ENCODE measurements at regions not wholly inside any gene's neighbourhood (a gene's known extent, or its start where the extent isn't known, plus 50 kb on each side); places are given as distances from the start of the nearest gene placed in this dataset.

GRCh38 chr18:61950371-61950770, 57.6 kb upstream of the RNF152 start:
- no peaks in the 10 kb centered on the region for H3K36me3 ChIP-seq (ENCODE audit: insufficient read depth, low read length)
- H3K79me2 ChIP-seq (ENCODE audit: insufficient read depth, low read length): no peaks in the 10 kb centered on the region
- H3K4me2 ChIP-seq (ENCODE audit: low read length): peak overlapping the region; percentile 72
- FAIRE-seq: no peak
- Mint-ChIP-seq H3K4me3 (ENCODE audit: unreplicated experiment) (no peak overlapping the region), H3K27ac (ENCODE audit: unreplicated experiment) (peak overlapping the region; percentile 100), H3K36me3 (ENCODE audit: low read depth, unreplicated experiment) (no peaks in the 10 kb centered on the region), H3K4me1 (ENCODE audit: low read depth, unreplicated experiment) (peaks cover 84% of the 10 kb centered on the region), H3K27me3 (ENCODE audit: low read depth, unreplicated experiment) (no peaks in the 10 kb centered on the region), H3K9me3 (ENCODE audit: unreplicated experiment) (no peaks in the 10 kb centered on the region)
- no peaks in the 10 kb centered on the region for H3K27me3 ChIP-seq (ENCODE audit: insufficient read depth, low read length)
- peak overlapping the region; percentile 43 for H2AFZ ChIP-seq (ENCODE audit: low read depth, low read length)
- peak overlapping the region; percentile 2 for H3K4me3 ChIP-seq (ENCODE audit: insufficient read depth, low read depth, low read length)
- H3K9ac ChIP-seq (ENCODE audit: low read length): peak overlapping the region; percentile 49
- H4K20me1 ChIP-seq (ENCODE audit: insufficient read depth, low read length): no peaks in the 10 kb centered on the region
- TF ChIP-seq EZH2 (IDR thresholded peaks at IDR 0.05; ENCODE audit: insufficient read depth, low read length): no peak
- DNase-seq (ENCODE audit: low read depth): no peak
- H3K9me3 ChIP-seq (ENCODE audit: insufficient read depth, low read depth, low read length): no peaks in the 10 kb centered on the region
- H3K4me1 ChIP-seq (ENCODE audit: insufficient read depth, low read length): peaks cover 50% of the 10 kb centered on the region
- peak overlapping the region; percentile 72 for H3K27ac ChIP-seq (ENCODE audit: low read depth, low read length)

- Mint-ChIP-seq H3K27me3 (ENCODE audit: low read depth, unreplicated experiment) (no peaks in the 10 kb centered on the region), H3K4me3 (ENCODE audit: unreplicated experiment) (peak overlapping the region; percentile 40), H3K4me1 (ENCODE audit: low read depth, unreplicated experiment) (peaks cover 86% of the 10 kb centered on the region), H3K27ac (ENCODE audit: unreplicated experiment) (peak overlapping the region; percentile 100), H3K36me3 (ENCODE audit: low read depth, unreplicated experiment) (no peaks in the 10 kb centered on the region), H3K9me3 (ENCODE audit: unreplicated experiment) (no peaks in the 10 kb centered on the region)
- FAIRE-seq (peak; percentile 67), DNase-seq (ENCODE audit: low read depth) (peak; percentile 87)
- Histone ChIP-seq H3K9ac (ENCODE audit: low read length) (peak overlapping the region; percentile 49), H3K27ac (ENCODE audit: low read depth, low read length) (peak overlapping the region; percentile 72), H3K4me2 (ENCODE audit: low read length) (peak overlapping the region; percentile 72), H2AFZ (ENCODE audit: low read depth, low read length) (peak overlapping the region; percentile 43), H3K4me1 (ENCODE audit: insufficient read depth, low read length) (peaks cover 50% of the 10 kb centered on the region), H3K4me3 (ENCODE audit: insufficient read depth, low read depth, low read length) (peak overlapping the region; percentile 2), H3K79me2 (ENCODE audit: insufficient read depth, low read length) (no peaks in the 10 kb centered on the region), H3K36me3 (ENCODE audit: insufficient read depth, low read length) (no peaks in the 10 kb centered on the region), H4K20me1 (ENCODE audit: insufficient read depth, low read length) (no peaks in the 10 kb centered on the region), H3K9me3 (ENCODE audit: insufficient read depth, low read depth, low read length) (no peaks in the 10 kb centered on the region), H3K27me3 (ENCODE audit: insufficient read depth, low read length) (no peaks in the 10 kb centered on the region)
- TF ChIP-seq CTCF (IDR thresholded peaks at IDR 0.05; ENCODE audit: insufficient read depth, low read depth, low read length): no peak
- no peak for TF ChIP-seq EZH2 (IDR thresholded peaks at IDR 0.05; ENCODE audit: insufficient read depth, low read length)
Observed at GRCh38 chr18:61949946-61950345, 57.1 kb upstream of the RNF152 start.

- Histone ChIP-seq H3K9ac (ENCODE audit: low read length) (peak overlapping the region; percentile 49), H2AFZ (ENCODE audit: low read depth, low read length) (peak overlapping the region; percentile 44)
Observed at GRCh38 chr18:61948846-61949438, 56.1 kb upstream of the RNF152 start.

More at GRCh38 chr18:61948846-61949438, 56.1 kb upstream of the RNF152 start:
- H3K9me3 Mint-ChIP-seq (ENCODE audit: unreplicated experiment): no peaks in the 10 kb centered on the region
- peak overlapping the region; percentile 72 for H3K27ac ChIP-seq (ENCODE audit: low read depth, low read length)
- H3K9me3 ChIP-seq (ENCODE audit: insufficient read depth, low read depth, low read length): no peaks in the 10 kb centered on the region
- H3K79me2 ChIP-seq (ENCODE audit: insufficient read depth, low read length): no peaks in the 10 kb centered on the region
- H3K27ac Mint-ChIP-seq (ENCODE audit: unreplicated experiment): peak overlapping the region; percentile 100
- peak overlapping the region; percentile 45 for H3K4me3 Mint-ChIP-seq (ENCODE audit: unreplicated experiment)
- no peak for TF ChIP-seq EZH2 (IDR thresholded peaks at IDR 0.05; ENCODE audit: insufficient read depth, low read length)
- TF ChIP-seq CTCF (IDR thresholded peaks at IDR 0.05; ENCODE audit: insufficient read depth, low read depth, low read length): no peak
- no peaks in the 10 kb centered on the region for H4K20me1 ChIP-seq (ENCODE audit: insufficient read depth, low read length)
- no peaks in the 10 kb centered on the region for H3K27me3 ChIP-seq (ENCODE audit: insufficient read depth, low read length)
- peak overlapping the region; percentile 72 for H3K4me2 ChIP-seq (ENCODE audit: low read length)
- H3K36me3 Mint-ChIP-seq (ENCODE audit: low read depth, unreplicated experiment): no peaks in the 10 kb centered on the region
- no peaks in the 10 kb centered on the region for H3K36me3 ChIP-seq (ENCODE audit: insufficient read depth, low read length)
- no peaks in the 10 kb centered on the region for H3K27me3 Mint-ChIP-seq (ENCODE audit: low read depth, unreplicated experiment)
- DNase-seq (ENCODE audit: low read depth) (no peak), FAIRE-seq (peak; percentile 45)
- peaks cover 79% of the 10 kb centered on the region for H3K4me1 Mint-ChIP-seq (ENCODE audit: low read depth, unreplicated experiment)
- H3K4me3 ChIP-seq (ENCODE audit: insufficient read depth, low read depth, low read length): no peak overlapping the region
- peaks cover 50% of the 10 kb centered on the region for H3K4me1 ChIP-seq (ENCODE audit: insufficient read depth, low read length)

Measured in astrocyte (in vitro differentiated cells and primary cell).